NT2/D1 (cell line): ENCODE measurements at regions not wholly inside any gene's neighbourhood (a gene's known extent, or its start where the extent isn't known, plus 50 kb on each side); places are given as distances from the start of the nearest gene placed in this dataset.

ENCODE experiments used
- SUZ12 ChIP-seq: IDR thresholded peaks from 2 replicates; pipeline ENCODE4 v1.6.1; 2011; ENCODE audit not compliant: insufficient read length, insufficient read depth; ENCODE audit errors: extremely low read depth
- YY1 ChIP-seq: IDR thresholded peaks from 2 replicates; pipeline ENCODE4 v1.6.1; 2011; ENCODE audit not compliant: insufficient read length, insufficient read depth
- ZNF274 ChIP-seq: IDR thresholded peaks from 2 replicates; pipeline ENCODE4 v1.6.1; 2011; ENCODE audit warnings: mild to moderate bottlenecking, low read depth, low read length

DNA sequence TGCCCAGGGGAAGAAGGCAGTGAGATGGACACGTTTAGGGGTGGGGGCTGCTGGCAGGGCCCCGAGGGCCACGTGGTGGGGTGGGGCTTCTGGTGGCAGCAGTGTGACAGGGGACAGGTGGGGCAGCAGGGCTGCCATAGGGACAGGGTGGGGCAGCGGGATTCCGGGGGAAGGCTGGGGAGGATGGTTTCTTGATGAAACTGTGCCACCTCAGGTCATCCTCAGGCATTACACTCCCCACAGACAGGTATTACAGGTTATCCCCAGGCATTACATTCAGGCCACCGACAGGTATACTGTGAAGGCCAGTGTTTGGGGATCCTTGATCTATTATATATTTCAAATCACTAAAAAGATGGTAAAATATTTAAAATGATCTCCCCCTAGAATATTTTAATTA is 432.1 kb upstream of the TSPY4 start:
- no peak for TF ChIP-seq ZNF274
- no peak for TF ChIP-seq SUZ12
- TF ChIP-seq YY1, result no peak
